NOMO-1 treated with dmso at 0.1 percent for 144 hours (cell line): ENCODE measurements at regions not wholly inside any gene's neighbourhood (a gene's known extent, or its start where the extent isn't known, plus 50 kb on each side); places are given as distances from the start of the nearest gene placed in this dataset.

Experiments
- DNase-seq: peaks from one replicate; lab custom pipeline; 2025; ENCODE audit not compliant: unreplicated experiment; lab: John Stamatoyannopoulos, UW

- no peak for DNase-seq
Measured at GRCh38 chr1:229884765-229885164, 182.3 kb upstream of the GALNT2 start.

- no peak for DNase-seq
Measured at GRCh38 chr1:229885568-229886495, 181.2 kb upstream of the GALNT2 start.

- DNase-seq, result no peak
Measured at GRCh38 chr1:229886636-229887035, 180.4 kb upstream of the GALNT2 start.

GRCh38 chr1:229887043-229887822 is 179.8 kb upstream of the GALNT2 start:
- DNase-seq, result no peak

GRCh38 chr1:229888157-229888556 is 178.9 kb upstream of the GALNT2 start:
- no peak for DNase-seq

GRCh38 chr1:229888561-229889001 is 178.5 kb upstream of the GALNT2 start:
- DNase-seq, result no peak

- DNase-seq, result no peak
Measured at GRCh38 chr1:229889031-229889517, 178.0 kb upstream of the GALNT2 start.

- DNase-seq, result no peak
Measured at GRCh38 chr1:229891227-229891626, 175.8 kb upstream of the GALNT2 start.

GRCh38 chr1:229892515-229893117 is 174.4 kb upstream of the GALNT2 start:
- no peak for DNase-seq

GRCh38 chr1:229893762-229894444 is 173.1 kb upstream of the GALNT2 start:
- peak; percentile 58 for DNase-seq

GRCh38 chr1:229894532-229894931 is 172.5 kb upstream of the GALNT2 start:
- DNase-seq, result no peak

- no peak for DNase-seq
Measured at GRCh38 chr1:229895605-229896004, 171.4 kb upstream of the GALNT2 start.

GRCh38 chr1:229896306-229896705 is 170.7 kb upstream of the GALNT2 start:
- DNase-seq, result no peak

- no peak for DNase-seq
Measured at GRCh38 chr1:229896861-229897260, 170.2 kb upstream of the GALNT2 start.

- no peak for DNase-seq
Measured at GRCh38 chr1:229897501-229897900, 169.5 kb upstream of the GALNT2 start.

GRCh38 chr1:229900220-229900619 is 166.8 kb upstream of the GALNT2 start:
- DNase-seq, result no peak

GRCh38 chr1:229905031-229905545 is 161.9 kb upstream of the GALNT2 start:
- no peak for DNase-seq

GRCh38 chr1:229905652-229906051 is 161.4 kb upstream of the GALNT2 start:
- no peak for DNase-seq

GRCh38 chr1:229907884-229908638 is 159.0 kb upstream of the GALNT2 start:
- no peak for DNase-seq

GRCh38 chr1:229908689-229909088 is 158.3 kb upstream of the GALNT2 start:
- no peak for DNase-seq
